Left ventricle myocardium superior (tissue), 1 donor: ENCODE measurements at regions not wholly inside any gene's neighbourhood (a gene's known extent, or its start where the extent isn't known, plus 50 kb on each side); places are given as distances from the start of the nearest gene placed in this dataset.

Source experiments
- ATAC-seq: fragments of 200-7000 bp; cut with Tn5 transposase; one replicate; pipeline ENCODE4 v1.9.1; 2020; ENCODE audit warnings: mild to moderate bottlenecking, moderate library complexity
- DNase-seq: peaks from one replicate; pipeline ENCODE4 v3.0.0-alpha.2; 2020
- intact Hi-C: fragments of 100-400 bp; cut with micrococcal nuclease; formaldehyde crosslinking; loops from one replicate; pipeline ENCODE4 v1.11.0; 2022
- donor health status: DM: no; HTN: yes; CAD: no; lungs with severe emphysema.

DNA sequence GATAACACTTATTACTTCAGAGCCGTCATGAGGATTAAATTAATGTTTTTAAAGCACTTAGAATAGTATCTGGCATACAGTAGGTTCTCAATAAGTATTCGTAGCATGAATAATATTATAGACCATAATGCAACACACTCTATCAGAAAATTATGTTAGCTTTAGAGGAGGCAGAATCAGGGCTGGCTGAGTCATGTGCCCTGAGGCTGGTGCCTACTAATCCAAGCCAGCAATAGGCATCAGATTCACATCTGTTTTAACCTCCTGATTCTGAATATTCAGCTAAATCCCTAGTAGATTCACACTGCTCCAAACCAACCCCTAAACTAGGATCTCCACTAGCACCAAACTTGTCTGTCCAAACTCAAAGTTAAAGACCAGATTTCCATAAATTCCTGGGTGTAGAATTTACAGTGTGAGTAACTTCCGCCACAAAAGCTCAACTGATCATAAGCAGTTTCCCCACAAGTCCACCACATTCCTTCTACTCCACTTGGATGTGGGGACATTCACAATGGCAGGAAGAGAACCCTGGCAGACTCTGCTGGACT, 170.0 kb upstream of the DAPK1 start:
- DNase-seq (no peak), ATAC-seq (no peak)

DNA sequence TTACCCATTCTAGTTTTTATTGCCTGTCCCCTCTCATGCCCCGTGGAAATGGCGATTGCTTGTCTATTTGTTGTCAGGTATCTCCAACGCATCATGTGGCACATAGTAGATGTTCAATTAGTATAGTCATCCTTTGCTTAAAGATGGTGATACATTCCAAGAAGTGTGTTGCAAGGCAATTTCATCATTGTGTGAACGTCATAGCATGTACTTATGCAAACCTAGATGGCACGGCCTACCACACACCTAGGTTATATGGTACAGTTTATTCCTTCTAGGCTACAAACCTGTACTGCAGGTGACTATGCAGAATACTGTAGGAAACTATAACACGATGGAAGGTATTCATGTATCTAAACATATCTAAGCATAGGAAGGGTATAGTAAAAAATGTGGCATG, 163.9 kb upstream of the DAPK1 start:
- intact Hi-C loops: no loop called here

More for the DNA sequence above, 170.0 kb upstream of the DAPK1 start:
- intact Hi-C loops: loop anchor here (10.0 kb wide), 1 partner anchor 713 kb away; no protein-coding TSS in a partner anchor

GRCh38 chr9:87334366-87334765, 163.3 kb upstream of the DAPK1 start:
- no peak for DNase-seq
- peak; percentile 72 for ATAC-seq
- intact Hi-C loops: no loop called here

More for the DNA sequence above, 163.9 kb upstream of the DAPK1 start:
- no peak for DNase-seq
- ATAC-seq: no peak

- intact Hi-C loops: loop anchor here (2.0 to 5.0 kb wide), 2 partner anchors 166 to 326 kb away; no protein-coding TSS in a partner anchor
- ATAC-seq (no peak), DNase-seq (no peak)
Measured at GRCh38 chr9:87336407-87336806, 161.3 kb upstream of the DAPK1 start.

DNA sequence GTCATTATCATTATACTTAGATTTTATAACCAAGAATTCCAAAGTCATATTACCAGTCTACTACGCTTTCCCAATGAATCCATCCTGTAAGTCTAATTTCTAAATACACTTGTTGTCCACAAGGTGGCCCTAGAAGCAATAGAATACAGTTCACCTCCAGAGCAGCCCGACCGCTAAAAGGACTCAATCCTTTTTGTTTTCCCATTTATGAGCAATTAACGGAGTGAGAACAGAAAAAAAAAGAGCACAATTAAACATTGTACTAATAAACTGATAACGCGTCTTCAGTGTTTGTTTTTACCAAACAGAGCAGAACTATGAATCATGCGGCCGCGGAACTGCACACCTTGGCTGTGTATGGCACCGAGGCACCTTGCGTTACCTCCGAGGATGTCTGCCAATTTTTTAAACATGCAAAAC, 160.7 kb upstream of the DAPK1 start:
- intact Hi-C loops: loop anchor here (2.0 to 5.0 kb wide), 2 partner anchors 165 to 326 kb away; no protein-coding TSS in a partner anchor
- peak; percentile 86 for ATAC-seq
- no peak for DNase-seq

GRCh38 chr9:87337335-87338087, 160.2 kb upstream of the DAPK1 start:
- intact Hi-C loops: loop anchor here (2.0 to 5.0 kb wide), 2 partner anchors 165 to 325 kb away; no protein-coding TSS in a partner anchor
- peak; percentile 31 for ATAC-seq
- no peak for DNase-seq

GRCh38 chr9:87338088-87338989, 159.3 kb upstream of the DAPK1 start:
- DNase-seq (no peak), ATAC-seq (no peak)
- intact Hi-C loops: loop anchor here (5.0 kb wide), 1 partner anchor 164 kb away; no protein-coding TSS in a partner anchor

DNA sequence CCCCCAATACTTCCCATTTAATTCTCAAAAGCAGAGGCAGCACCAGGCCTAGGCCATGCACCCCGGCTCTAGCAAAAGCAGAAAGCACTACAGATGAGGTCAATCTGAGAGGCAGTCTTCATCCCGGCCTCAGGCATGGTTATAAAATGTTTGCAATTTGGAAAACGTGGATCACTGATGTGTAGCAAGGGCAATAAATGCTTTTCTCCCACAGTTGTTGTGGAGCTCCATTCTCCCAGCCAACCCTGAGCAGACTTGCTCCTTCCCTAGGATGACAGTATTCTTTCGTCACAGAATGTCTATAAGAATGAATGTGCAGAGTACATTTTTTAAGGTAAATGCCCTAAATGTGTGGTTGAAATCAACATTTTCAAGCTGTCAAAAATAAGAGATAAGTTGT, 157.3 kb upstream of the DAPK1 start:
- DNase-seq (no peak), ATAC-seq (no peak)
- intact Hi-C loops: no loop called here

- DNase-seq (peak; percentile 55), ATAC-seq (peak; percentile 94)
- intact Hi-C loops: no loop called here
Measured at GRCh38 chr9:87342743-87343142, 154.9 kb upstream of the DAPK1 start.

DNA sequence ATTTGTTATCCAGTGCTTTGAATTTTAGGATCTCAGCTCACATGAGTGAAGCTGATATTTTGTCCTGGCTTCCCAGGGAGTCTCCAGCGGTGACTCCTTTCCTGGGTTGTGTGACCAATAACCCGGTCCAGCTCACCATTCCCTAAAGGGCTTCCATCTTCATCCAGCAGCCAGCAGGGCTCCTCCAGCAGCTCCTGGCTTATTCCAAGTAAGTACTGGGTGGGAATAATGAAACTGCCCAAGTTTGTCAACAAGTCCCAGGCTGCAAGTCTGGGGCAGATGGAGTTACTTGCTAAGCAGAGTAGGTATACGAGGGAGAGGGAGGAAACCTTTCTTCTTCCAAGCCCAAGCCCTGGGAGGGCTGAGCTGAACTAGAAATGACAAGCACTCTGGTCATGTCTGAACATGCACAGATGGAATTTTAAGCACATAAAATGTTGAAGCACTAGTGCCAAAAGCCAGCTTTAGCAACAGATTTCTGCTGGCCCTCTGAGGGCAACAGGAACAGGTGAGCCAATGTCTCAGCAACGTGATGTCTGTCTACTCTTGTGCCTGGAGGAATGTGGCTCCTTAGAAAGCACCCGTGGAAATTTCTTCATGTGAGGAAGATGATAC, 153.7 kb upstream of the DAPK1 start:
- intact Hi-C loops: no loop called here
- peak; percentile 52 for ATAC-seq
- DNase-seq: no peak

GRCh38 chr9:87346061-87346665, 151.5 kb upstream of the DAPK1 start:
- DNase-seq (no peak), ATAC-seq (no peak)
- intact Hi-C loops: no loop called here

GRCh38 chr9:87350915-87351314, 146.8 kb upstream of the DAPK1 start:
- DNase-seq (no peak), ATAC-seq (no peak)
- intact Hi-C loops: no loop called here

DNA sequence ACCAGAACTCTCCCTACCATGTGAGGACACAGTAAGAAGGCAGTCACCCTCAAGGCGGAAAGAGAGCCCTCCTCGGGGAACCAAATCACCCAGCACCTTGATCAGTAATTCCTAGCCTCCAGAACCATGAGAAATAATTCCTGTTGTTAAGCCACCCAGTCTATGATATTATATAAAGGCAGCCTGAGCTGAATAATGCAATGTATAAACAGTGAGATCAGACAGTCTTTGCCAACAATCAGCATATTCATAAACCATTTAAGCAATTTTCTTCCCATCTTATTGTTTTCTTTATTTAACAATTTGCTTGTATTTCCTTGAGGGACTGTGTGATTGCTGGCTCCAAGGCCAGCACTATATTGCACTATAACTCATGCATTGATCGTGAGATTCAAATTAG, 144.4 kb upstream of the DAPK1 start:
- intact Hi-C loops: no loop called here
- DNase-seq (no peak), ATAC-seq (no peak)

DNA sequence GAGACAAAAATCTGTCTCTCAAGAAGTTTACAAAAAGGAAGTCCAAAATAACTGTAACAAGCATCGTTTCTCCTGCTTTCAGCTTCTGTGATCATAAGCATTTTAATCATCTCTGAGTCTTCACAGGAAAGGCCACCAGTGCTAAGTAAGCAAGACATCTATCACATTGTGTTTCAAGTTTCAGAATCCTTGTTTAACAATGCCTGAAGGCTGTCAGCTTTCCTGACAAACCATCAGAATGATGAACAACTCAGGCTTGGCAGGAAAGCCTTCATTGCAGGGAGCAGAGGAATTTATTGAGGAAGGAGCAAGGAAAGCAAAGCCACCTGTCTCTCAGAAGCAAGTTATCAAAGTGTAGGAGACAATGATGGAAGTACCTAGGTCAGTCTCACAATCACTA, 143.5 kb upstream of the DAPK1 start:
- ATAC-seq: no peak
- intact Hi-C loops: no loop called here
- no peak for DNase-seq

- ATAC-seq (no peak), DNase-seq (no peak)
- intact Hi-C loops: no loop called here
Measured at GRCh38 chr9:87357600-87357999, 140.1 kb upstream of the DAPK1 start.

- intact Hi-C loops: no loop called here
- ATAC-seq: no peak
- DNase-seq: no peak
Measured at GRCh38 chr9:87359264-87359663, 138.4 kb upstream of the DAPK1 start.

- ATAC-seq (no peak), DNase-seq (no peak)
- intact Hi-C loops: no loop called here
Measured at GRCh38 chr9:87359958-87360601, 137.6 kb upstream of the DAPK1 start.

GRCh38 chr9:87370049-87370685, 127.5 kb upstream of the DAPK1 start:
- intact Hi-C loops: no loop called here
- ATAC-seq (no peak), DNase-seq (no peak)
